Activated naive CD8-positive, alpha-beta T cell treated with anti-CD3 and anti-CD28 coated beads for 36 hours (primary cell): ENCODE measurements at regions not wholly inside any gene's neighbourhood (a gene's known extent, or its start where the extent isn't known, plus 50 kb on each side); places are given as distances from the start of the nearest gene placed in this dataset.

ENCODE experiments used
- DNase-seq: peaks from one replicate; pipeline ENCODE4 v3.0.0; 2021
- H3K27ac Mint-ChIP-seq: one replicate; pipeline ENCODE4 v1.8.0; 2022; ENCODE audit warnings: mild to moderate bottlenecking, moderate library complexity, mixed read lengths
- H3K27me3 Mint-ChIP-seq: one replicate; pipeline ENCODE4 v1.8.0; 2022; ENCODE audit warnings: mild to moderate bottlenecking, mixed read lengths
- H3K36me3 Mint-ChIP-seq: one replicate; pipeline ENCODE4 v1.8.0; 2021; ENCODE audit warnings: mild to moderate bottlenecking, mixed read lengths
- H3K4me1 Mint-ChIP-seq: one replicate; pipeline ENCODE4 v1.8.0; 2021; ENCODE audit warnings: mixed read lengths
- H3K4me3 Mint-ChIP-seq: one replicate; pipeline ENCODE4 v1.8.0; 2022; ENCODE audit warnings: mild to moderate bottlenecking, moderate library complexity, mixed read lengths
- H3K9me3 Mint-ChIP-seq: one replicate; pipeline ENCODE4 v1.8.0; 2022; ENCODE audit warnings: mixed read lengths

DNA sequence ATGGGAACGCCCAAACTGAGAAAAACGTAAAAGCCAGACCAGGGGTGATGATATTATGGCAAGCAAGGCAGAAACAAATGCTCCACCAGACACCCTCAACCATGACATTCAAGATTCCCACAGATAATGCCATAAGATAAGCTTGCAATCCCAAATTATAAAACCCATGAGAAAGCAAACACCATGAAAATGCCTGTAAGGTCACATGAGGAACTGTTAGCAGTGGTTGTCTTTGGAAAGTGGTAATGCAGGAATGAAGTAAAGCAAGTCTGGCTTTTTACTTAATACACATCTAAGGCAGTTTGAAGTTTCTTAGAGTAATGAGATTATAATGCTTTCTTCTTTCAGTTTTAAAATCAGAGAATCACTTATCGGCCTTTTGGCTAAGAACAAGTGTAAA is 111.0 kb downstream of the MN1 start:
- H3K27me3 Mint-ChIP-seq: peaks cover 26% of the 10 kb centered on the region
- DNase-seq: no peak
- H3K36me3 Mint-ChIP-seq: no peaks in the 10 kb centered on the region
- H3K4me1 Mint-ChIP-seq: no peaks in the 10 kb centered on the region
- H3K4me3 Mint-ChIP-seq: no peak overlapping the region
- H3K27ac Mint-ChIP-seq: no peak overlapping the region
- H3K9me3 Mint-ChIP-seq: peaks cover 2% of the 10 kb centered on the region

DNA sequence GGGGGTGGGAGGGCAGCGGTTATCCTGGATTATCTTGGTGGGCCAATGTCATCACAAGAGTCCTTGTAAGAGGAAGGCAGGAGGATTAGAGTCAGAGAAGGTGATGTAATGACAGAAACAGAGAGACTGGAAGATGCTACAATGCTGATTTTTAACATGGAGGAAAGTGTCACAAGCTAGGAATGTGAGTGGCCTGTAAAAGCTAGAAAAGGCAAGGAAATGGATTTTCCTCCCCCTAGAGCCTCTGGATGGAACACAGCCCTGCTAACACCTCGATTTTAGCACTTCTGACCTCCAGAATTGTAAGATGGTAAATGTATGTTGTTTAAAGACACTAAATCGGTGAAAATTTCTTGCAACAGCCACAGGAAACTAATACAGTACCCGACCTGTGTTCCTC is 109.3 kb downstream of the MN1 start:
- peaks cover 23% of the 10 kb centered on the region for H3K27me3 Mint-ChIP-seq
- no peak overlapping the region for H3K4me3 Mint-ChIP-seq
- no peaks in the 10 kb centered on the region for H3K36me3 Mint-ChIP-seq
- peaks cover 3% of the 10 kb centered on the region for H3K9me3 Mint-ChIP-seq
- H3K4me1 Mint-ChIP-seq: no peaks in the 10 kb centered on the region
- H3K27ac Mint-ChIP-seq: no peak overlapping the region
- DNase-seq: no peak

DNA sequence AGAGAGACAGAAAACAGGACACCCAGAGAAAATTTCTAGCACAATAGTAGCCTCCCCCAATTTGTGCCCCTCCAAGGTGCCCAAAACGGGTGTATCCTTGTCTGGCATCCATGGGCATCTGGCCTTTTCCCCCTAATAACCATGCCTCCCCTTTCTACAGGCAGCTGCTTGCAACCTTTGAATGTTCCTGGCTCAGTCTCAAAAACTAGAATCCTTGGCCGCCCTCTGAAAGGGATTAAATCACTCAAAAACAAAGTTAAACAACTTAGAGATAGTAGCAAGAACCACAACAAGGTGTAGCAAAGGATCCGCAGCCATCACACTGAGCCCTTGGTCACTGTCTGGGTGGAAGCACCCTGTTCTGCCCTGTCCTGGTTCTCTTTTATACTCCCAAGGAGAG is 105.6 kb downstream of the MN1 start:
- Mint-ChIP-seq H3K27ac (no peak overlapping the region), H3K4me1 (no peaks in the 10 kb centered on the region), H3K9me3 (peaks cover 5% of the 10 kb centered on the region), H3K27me3 (peaks cover 14% of the 10 kb centered on the region), H3K4me3 (no peak overlapping the region), H3K36me3 (no peaks in the 10 kb centered on the region)
- no peak for DNase-seq

DNA sequence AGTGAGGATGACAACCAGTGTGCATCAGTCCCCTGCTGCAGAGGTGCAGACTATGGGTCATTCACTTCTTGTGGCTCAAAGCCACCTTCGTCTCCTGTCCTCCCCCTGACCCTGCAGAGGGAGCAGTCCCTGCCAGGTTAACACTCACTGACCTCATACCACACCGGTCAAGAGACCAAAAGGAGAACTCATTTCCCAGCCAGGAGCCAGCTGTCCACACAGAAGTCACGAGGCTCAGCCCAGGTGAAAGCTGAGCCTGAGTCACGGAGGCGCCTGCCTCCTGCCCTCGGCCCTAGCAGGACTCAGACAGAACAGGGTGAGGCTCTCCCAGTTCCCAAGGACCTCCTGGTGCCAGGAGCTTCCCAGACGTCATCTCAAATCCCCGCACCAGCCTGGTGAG is 103.7 kb downstream of the MN1 start:
- Mint-ChIP-seq H3K4me3 (no peak overlapping the region), H3K27me3 (peaks cover 11% of the 10 kb centered on the region), H3K9me3 (peaks cover 5% of the 10 kb centered on the region), H3K27ac (no peak overlapping the region), H3K36me3 (no peaks in the 10 kb centered on the region), H3K4me1 (no peaks in the 10 kb centered on the region)
- DNase-seq: no peak
